Upper lobe of right lung (tissue), 1 donor: ENCODE measurements at regions not wholly inside any gene's neighbourhood (a gene's known extent, or its start where the extent isn't known, plus 50 kb on each side); places are given as distances from the start of the nearest gene placed in this dataset.

Experiments
- ATAC-seq: fragments of 200-7000 bp; cut with Tn5 transposase; one replicate; pipeline ENCODE4 v1.9.1; 2020; ENCODE audit warnings: mild to moderate bottlenecking, moderate library complexity
- DNase-seq: peaks from one replicate; pipeline ENCODE4 v3.0.0-alpha.2; 2020
- H3K27ac ChIP-seq: fragments of 200-600 bp; one replicate; pipeline ENCODE4 v1.8.0; 2022
- H3K27me3 ChIP-seq: fragments of 200-600 bp; one replicate; pipeline ENCODE4 v1.8.0; 2022; ENCODE audit warnings: mild to moderate bottlenecking
- H3K36me3 ChIP-seq: fragments of 200-600 bp; one replicate; pipeline ENCODE4 v1.8.0; 2022
- H3K4me1 ChIP-seq: fragments of 200-600 bp; one replicate; pipeline ENCODE4 v1.8.0; 2022
- H3K4me3 ChIP-seq: fragments of 200-600 bp; one replicate; pipeline ENCODE4 v1.8.0; 2022; ENCODE audit warnings: mild to moderate bottlenecking
- H3K9me3 ChIP-seq: fragments of 200-600 bp; one replicate; pipeline ENCODE4 v1.8.0; 2022
- CTCF ChIP-seq: fragments of 200-600 bp; IDR thresholded peaks from one replicate; pipeline ENCODE4 v1.8.0; 2022; ENCODE audit warnings: antibody characterized with exemption
- intact Hi-C: fragments of 100-400 bp; cut with DNase I; formaldehyde crosslinking; loops from one replicate; pipeline ENCODE4 v1.11.0; 2022
- donor health status: DM: no; HTN: yes; CAD: no; lungs with severe emphysema.

GRCh38 chr2:67867735-67868134 is 195.1 kb downstream of the C1D start:
- H3K9me3 ChIP-seq = no peaks in the 10 kb centered on the region
- H3K36me3 ChIP-seq = no peaks in the 10 kb centered on the region
- ATAC-seq (no peak), DNase-seq (no peak)
- no peak overlapping the region for H3K27ac ChIP-seq
- no peaks in the 10 kb centered on the region for H3K4me1 ChIP-seq
- intact Hi-C loops = no loop called here
- H3K4me3 ChIP-seq = no peak overlapping the region
- no peaks in the 10 kb centered on the region for H3K27me3 ChIP-seq
- TF ChIP-seq CTCF = no peak

- no peak overlapping the region for H3K27ac ChIP-seq
- H3K27me3 ChIP-seq = no peaks in the 10 kb centered on the region
- no peaks in the 10 kb centered on the region for H3K4me1 ChIP-seq
- DNase-seq (no peak), ATAC-seq (no peak)
- H3K4me3 ChIP-seq = no peak overlapping the region
- intact Hi-C loops = no loop called here
- H3K9me3 ChIP-seq = no peaks in the 10 kb centered on the region
- no peak for TF ChIP-seq CTCF
- no peaks in the 10 kb centered on the region for H3K36me3 ChIP-seq
Observed at GRCh38 chr2:67871686-67872412, 191.0 kb downstream of the C1D start.

GRCh38 chr2:67872481-67872880 is 190.3 kb downstream of the C1D start:
- intact Hi-C loops = no loop called here

GRCh38 chr2:67873916-67874315 is 188.9 kb downstream of the C1D start:
- no peak for TF ChIP-seq CTCF
- intact Hi-C loops = no loop called here

More at GRCh38 chr2:67872481-67872880, 190.3 kb downstream of the C1D start:
- Histone ChIP-seq H3K27ac (no peak overlapping the region), H3K36me3 (no peaks in the 10 kb centered on the region), H3K4me3 (no peak overlapping the region), H3K9me3 (no peaks in the 10 kb centered on the region), H3K4me1 (no peaks in the 10 kb centered on the region), H3K27me3 (no peaks in the 10 kb centered on the region)
- TF ChIP-seq CTCF = no peak
- ATAC-seq (no peak), DNase-seq (no peak)

GRCh38 chr2:67876176-67876575 is 186.6 kb downstream of the C1D start:
- H3K27ac ChIP-seq = no peak overlapping the region
- no peaks in the 10 kb centered on the region for H3K9me3 ChIP-seq
- no peaks in the 10 kb centered on the region for H3K27me3 ChIP-seq
- no peaks in the 10 kb centered on the region for H3K4me1 ChIP-seq
- intact Hi-C loops = no loop called here
- DNase-seq (no peak), ATAC-seq (no peak)
- H3K4me3 ChIP-seq = no peak overlapping the region
- TF ChIP-seq CTCF = no peak
- no peaks in the 10 kb centered on the region for H3K36me3 ChIP-seq

More at GRCh38 chr2:67873916-67874315, 188.9 kb downstream of the C1D start:
- H3K27me3 ChIP-seq = no peaks in the 10 kb centered on the region
- no peaks in the 10 kb centered on the region for H3K4me1 ChIP-seq
- no peak overlapping the region for H3K4me3 ChIP-seq
- DNase-seq (no peak), ATAC-seq (no peak)
- H3K9me3 ChIP-seq = no peaks in the 10 kb centered on the region
- no peak overlapping the region for H3K27ac ChIP-seq
- H3K36me3 ChIP-seq = no peaks in the 10 kb centered on the region

GRCh38 chr2:67877301-67877700 is 185.5 kb downstream of the C1D start:
- no peak for TF ChIP-seq CTCF
- DNase-seq (no peak), ATAC-seq (no peak)
- intact Hi-C loops = no loop called here
- H3K4me1 ChIP-seq = no peaks in the 10 kb centered on the region
- no peak overlapping the region for H3K27ac ChIP-seq
- no peak overlapping the region for H3K4me3 ChIP-seq
- no peaks in the 10 kb centered on the region for H3K9me3 ChIP-seq
- no peaks in the 10 kb centered on the region for H3K27me3 ChIP-seq
- H3K36me3 ChIP-seq = no peaks in the 10 kb centered on the region
